ENCODE measurements at regions not wholly inside any gene's neighbourhood (a gene's known extent, or its start where the extent isn't known, plus 50 kb on each side); places are given as distances from the start of the nearest gene placed in this dataset.

DNA sequence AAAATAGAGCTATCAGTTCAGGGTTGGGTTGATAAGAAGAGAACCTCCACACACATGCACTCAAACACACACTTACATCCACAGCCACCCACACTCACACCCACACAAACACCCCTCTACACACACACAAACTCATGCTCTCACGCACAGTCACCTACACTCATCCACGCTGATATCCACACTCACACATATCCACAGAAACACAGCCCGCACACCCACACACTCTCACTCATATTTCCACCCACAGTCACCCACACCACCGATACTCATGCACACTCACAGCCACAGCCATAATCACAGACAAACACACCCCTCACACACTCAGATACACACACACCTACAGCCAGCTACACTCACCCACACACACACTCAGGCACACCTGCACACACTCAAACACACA lies 333.0 kb upstream of the TPK1 start:
- TF ChIP-seq, protein P1, sequence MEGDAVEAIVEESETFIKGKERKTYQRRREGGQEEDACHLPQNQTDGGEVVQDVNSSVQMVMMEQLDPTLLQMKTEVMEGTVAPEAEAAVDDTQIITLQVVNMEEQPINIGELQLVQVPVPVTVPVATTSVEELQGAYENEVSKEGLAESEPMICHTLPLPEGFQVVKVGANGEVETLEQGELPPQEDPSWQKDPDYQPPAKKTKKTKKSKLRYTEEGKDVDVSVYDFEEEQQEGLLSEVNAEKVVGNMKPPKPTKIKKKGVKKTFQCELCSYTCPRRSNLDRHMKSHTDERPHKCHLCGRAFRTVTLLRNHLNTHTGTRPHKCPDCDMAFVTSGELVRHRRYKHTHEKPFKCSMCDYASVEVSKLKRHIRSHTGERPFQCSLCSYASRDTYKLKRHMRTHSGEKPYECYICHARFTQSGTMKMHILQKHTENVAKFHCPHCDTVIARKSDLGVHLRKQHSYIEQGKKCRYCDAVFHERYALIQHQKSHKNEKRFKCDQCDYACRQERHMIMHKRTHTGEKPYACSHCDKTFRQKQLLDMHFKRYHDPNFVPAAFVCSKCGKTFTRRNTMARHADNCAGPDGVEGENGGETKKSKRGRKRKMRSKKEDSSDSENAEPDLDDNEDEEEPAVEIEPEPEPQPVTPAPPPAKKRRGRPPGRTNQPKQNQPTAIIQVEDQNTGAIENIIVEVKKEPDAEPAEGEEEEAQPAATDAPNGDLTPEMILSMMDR (IDR thresholded peaks at IDR 0.05), result no peak
- no peak for TF ChIP-seq POLR2A (IDR thresholded peaks at IDR 0.05)
